Activated T-helper 1 cell treated with anti-CD3 and anti-CD28 coated beads, Interleukin-2, amount 50 U/mL, for 16 hours (primary cell): ENCODE measurements at regions not wholly inside any gene's neighbourhood (a gene's known extent, or its start where the extent isn't known, plus 50 kb on each side); places are given as distances from the start of the nearest gene placed in this dataset.
"Not testable (repeated sequence)": the region's sequence is repeated elsewhere in the genome, so short reads cannot be mapped to it uniquely, and the experiment has no call there.

ENCODE experiments used
- DNase-seq, 2 donors: peaks; one replicate each; pipeline ENCODE4 v3.0.0-alpha.2; 2020; ENCODE audit warnings: low read depth in 1 of 2, low spot score in 1 of 2

DNA sequence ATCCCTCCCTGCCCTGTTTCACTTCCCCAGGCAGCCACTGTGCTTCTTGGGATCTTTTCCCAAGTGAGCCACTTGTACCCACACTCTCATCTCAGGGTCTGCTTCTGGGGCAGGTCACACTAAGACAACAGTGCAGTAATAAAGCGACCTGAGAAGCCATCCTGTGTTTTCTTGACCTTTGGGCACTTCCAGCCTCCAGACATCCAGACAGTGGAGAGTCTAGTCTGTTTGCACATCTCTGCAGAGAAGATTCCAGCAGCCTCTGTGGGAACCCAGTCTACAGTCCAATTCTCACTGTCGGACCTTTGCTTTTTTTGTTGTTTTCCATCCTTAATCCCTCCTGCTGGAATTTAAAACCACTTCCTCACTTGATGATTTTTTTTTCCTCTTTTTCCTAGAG is 50.3 kb upstream of the ATP6AP2 start:
- no peak for DNase-seq

DNA sequence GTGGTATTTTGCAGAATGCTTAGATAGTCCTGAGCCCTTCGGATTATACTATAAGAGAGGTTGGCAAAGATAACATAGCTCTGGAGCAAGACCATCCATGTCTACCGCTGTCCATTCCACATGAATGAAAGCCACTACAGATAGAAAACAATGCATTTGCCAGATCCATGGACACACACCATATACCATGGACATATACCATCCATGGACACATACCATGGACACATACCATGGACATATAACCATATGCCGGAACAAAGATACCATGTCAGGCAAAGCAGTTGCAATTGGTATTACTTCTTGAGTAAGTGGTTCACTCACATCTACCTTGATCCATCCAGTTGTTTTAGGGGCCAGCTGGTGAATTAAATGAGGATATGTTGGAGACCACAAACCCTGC is 53.2 kb upstream of the ATP6AP2 start:
- DNase-seq, result no peak

DNA sequence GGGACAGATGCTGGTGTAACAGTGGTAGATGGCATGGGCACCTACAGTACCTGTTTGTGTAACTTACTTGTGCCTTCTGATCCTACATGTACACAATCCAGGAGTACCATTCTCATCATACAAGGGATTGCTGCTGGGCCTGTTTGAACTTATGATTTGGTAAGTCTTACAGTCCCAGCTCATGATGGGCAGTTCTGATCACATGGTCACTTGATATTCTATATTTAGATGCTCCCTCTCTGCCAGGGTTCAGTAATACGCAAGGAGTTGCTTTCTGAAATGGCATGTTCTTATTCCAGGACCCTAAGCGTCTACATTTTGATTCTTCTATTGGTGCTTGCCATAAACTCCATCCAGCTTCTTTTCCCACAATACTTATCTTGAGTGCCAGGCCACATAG is 54.4 kb upstream of the ATP6AP2 start:
- DNase-seq, result no peak

DNA sequence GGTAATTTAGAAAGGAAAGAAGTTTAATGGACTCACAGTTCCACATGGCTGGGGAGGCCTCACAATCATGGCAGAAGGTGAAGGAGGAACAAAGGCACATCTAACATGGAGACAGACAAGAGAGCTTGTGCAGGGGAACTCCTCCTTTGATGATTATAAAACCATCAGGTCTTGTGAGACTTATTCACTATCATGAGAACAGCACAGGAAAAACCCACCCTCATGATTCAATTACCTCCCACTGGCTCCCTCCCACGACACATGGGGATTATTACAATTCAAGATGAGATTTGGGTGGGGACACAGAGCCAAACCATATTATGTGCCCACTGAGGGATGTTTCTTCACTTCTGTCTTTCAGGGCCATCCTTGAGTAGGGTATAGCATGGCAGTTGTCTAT is 54.9 kb upstream of the ATP6AP2 start:
- not testable (repeated sequence) for DNase-seq

DNA sequence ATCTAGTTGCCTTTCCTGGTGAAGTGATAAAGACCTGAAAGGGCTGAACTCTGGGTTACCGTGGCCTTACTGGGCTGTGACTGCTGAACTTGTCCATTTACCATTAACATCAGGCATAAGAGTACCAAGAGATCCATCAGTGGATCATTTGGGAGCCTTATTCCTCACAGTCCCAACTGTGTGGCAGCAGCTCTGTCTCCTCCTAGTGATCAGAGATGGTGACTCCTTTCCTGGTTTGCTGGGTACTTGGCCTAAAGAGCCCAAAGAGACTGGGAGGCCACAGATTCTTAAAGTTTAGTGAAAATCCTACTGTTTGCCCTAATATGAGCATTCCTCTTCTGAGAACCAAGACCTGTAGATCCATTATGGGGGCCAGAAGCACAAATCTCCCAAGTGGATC is 56.3 kb upstream of the ATP6AP2 start:
- DNase-seq, result no peak

DNA sequence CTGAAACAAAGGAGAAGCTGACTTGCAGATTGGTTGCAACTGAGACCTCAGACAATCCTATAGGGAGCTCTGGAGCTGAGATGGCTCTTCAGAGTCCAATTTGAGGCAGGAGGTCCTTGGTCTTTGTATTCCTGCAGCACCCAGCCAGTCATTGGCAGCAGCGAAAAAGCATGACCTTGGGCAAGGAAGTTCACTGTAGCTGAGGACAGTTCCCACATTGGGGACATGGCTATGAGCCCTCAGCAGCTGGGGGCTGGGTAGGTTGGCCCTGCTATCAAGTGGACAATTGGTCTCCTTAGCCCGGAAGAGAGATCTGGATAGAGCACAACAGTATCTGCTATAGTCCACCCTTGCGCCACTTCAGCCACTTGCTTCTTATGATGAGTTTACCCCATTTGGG is 56.9 kb upstream of the ATP6AP2 start:
- DNase-seq, result no peak

DNA sequence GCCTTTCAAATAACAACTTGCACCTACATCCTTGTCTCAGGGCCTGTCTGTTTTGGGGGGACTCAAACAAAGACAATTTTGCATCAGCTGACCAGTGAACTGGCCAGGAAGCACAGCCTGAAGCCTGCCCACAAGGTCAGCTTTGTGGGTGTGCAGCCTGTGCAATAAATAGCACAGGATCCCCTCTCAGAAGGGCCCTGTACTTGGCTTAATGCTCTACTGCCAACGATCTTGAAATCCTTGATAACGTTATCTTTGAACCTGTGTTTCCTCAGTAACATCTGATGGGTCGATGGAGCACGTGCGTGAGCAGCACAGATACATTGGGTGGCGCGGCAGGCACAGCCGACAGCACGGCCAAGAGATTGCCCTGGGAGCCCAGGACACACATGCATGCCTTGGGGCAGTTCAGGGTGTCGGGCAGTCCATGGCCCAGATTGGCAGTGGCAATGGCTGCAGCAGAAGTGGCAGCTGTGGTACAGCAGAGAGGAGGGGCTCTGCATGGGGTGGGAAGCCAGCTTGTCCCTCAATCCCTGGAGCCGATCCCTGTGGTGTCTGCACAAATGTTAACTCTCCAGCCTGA is 58.8 kb upstream of the ATP6AP2 start:
- DNase-seq, result no peak

DNA sequence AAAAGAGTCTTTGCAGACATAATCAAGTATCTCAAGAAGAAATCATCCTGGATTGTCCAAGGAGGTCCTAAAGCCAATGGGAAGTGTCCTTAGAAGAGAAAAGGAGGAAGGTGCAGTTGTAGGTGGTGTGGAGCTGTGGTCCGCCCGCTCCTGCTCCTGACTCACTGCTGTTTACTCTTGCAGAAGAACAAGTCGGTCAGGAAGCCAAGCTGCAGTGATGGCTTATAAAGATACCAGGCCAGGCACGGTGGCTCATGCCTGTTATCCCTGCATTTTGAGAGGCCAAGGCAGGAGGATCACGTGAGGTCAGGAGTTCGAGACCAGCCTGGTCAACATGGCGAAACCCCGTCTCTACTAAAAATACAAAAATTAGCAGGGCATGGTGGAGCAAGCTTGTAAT is 66.4 kb upstream of the ATP6AP2 start:
- DNase-seq, result no peak

DNA sequence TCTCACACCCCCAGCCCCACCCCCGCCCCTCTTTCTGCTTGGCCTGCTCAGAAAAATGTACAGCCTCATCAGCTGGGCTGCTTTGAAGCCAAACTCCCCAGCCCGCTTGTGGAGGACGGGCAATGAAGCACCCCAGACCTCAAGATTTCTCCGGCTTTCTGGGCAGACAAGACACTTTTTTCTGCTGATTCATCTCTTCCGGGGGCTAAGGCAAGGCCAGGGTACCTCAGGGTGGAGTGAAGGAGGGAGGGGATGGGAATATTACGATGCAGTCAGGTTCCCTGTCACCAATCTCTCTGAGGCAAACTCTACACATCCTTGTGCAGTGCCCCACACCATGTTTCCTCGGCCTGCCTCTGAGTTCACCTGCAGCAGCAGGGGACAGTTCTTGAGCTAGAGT is 66.9 kb upstream of the ATP6AP2 start:
- DNase-seq, result no peak

DNA sequence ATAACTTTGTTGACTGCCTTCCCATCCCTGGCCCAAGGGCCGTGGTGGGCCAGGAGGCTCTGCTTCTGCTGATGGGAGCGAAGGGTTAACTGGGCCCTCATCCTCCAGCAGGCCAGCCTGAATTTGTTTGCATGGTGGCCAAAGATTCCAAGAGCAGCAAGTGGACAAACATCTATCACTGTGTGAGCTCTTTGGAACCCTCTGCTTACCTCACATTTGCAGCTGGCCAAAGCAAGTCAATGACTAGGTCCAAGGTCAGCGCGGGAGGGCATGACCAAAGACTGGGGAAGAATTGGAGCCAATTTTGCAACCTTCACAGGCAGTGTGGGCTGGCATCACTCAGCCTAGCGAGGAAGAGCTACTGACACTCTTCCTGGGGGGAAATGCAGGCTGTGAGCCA is 67.8 kb upstream of the ATP6AP2 start:
- no peak for DNase-seq

DNA sequence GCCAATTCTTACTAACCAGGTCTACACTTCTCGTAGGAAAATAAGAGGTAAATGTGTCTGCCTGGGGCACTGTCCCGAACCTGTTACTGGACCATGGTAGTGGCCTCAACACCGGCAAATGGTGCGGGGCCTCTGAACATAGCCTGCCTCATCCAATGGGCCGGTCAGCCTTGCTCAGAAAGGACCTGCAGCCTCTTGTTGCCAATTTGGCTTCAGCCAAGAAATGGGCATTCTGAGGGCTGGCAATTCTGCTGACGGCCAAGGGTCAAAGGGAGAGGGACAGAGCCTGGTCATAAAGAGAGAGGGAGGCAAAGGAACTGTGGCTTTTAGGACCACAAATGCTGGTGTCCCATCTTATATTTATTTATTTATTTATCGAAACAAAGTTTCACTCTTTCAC is 69.5 kb upstream of the ATP6AP2 start:
- DNase-seq, result no peak

DNA sequence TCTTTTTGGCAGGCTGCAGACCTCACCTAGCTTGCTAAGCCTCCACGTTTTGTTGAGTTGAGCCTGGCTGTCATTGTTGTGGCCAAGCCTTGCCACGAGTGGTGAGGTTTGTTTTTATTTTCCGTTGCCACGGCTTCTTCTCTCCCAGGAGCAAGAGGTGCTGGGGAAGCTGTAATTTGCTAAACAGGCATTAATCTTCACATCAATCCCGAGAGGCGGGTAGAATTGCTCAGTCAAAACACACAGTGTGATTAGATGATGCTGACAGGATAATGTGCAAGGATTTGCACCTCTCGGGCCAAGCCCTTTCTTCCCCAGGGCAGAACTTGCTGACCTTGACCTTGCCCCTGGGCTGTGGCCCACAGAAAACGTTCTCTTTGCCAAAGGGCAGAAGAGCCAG is 72.2 kb upstream of the ATP6AP2 start:
- DNase-seq, result no peak

DNA sequence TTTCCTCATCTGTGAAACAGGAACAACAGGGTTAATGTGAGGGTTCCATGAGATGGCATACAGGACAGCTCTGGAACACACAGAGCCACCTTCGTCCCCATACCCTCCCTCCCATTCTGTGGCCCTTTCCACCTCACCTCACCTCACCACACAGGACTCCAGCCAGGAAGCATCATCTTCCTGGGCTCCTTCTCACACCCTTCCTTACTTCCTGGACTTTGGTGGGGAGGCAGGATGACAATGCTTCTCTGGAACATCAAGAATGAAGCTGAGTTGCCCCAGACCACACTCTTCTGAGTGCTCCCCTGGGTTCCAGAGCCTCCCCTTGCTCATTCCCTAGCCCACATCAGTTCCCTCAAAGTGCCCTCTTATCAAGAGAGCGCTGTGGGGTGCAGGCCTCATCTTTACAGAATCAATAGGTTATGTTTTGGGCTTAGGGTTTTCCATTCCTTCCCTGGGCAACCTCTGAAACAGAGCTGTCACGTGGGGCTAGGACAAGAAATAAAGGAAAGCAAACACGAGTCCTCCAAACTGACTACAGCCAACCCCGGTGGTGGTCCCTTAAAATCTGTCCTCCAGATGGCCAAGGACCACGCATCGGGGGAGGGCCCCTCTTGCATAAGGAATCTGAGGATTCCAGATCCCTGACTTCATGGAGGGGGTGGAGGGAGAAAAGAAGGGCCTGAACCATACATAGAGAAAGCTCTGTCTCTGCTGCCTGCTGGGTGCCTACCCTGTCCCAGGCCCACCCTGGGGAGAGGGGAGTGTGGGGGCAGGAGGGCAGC is 74.4 kb upstream of the ATP6AP2 start:
- DNase-seq, result no peak

DNA sequence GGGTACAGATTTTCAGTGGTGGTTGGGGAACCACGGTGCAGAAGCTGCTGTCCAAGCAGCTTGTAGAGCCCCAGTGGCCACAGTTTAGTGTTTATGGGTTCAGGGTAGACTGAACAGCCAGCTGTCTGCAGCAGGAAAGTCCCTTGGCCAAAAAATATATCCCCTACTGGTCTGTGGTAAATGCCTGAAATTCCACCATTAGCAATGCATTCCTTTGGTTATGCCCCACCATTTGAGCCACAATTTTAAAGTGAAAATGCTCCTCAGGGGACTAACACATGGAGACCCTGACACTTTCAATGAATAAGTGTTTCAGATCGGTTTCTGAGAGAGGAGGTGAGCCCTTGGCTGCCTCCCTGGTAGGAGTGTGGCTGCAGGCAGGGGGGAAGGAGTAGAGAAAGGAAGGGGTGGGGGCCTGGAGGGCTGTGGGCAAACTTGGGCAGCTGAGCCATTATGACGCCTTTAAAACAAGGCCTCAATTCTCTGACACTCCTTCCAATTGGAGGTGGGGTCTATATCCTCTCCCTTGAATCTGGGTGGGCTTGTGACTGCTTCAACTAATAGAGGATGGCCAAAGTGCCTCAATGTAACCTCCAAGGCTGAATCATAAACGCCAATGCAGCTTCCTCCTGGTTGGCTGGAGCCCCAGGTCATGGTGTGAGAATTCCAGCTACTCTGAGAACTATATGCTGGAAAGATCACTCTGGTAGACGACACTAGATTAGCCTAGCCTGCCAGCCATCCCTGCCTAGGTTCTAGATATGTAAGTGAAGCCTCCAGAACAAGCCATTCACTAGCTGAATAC is 75.8 kb upstream of the ATP6AP2 start:
- no peak for DNase-seq

DNA sequence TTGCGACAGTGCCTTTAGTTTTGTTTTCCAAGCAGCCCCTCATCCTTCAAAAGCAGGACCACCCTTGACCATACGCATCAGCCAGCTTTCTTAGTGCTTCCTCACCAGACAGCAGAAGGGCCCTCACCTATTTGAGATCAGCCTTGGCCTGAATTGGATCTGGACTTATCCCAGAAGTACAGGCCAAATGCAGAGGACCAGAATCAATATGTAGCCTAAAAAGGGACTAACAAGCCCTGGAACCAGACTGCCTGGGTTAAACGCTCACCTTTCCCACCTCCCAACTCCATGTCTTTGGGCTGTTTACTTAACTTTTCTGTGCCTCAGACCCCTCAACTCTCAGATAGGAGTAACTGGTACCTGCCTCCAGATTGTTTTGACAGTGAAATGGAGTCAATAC is 77.7 kb upstream of the ATP6AP2 start:
- no peak for DNase-seq

DNA sequence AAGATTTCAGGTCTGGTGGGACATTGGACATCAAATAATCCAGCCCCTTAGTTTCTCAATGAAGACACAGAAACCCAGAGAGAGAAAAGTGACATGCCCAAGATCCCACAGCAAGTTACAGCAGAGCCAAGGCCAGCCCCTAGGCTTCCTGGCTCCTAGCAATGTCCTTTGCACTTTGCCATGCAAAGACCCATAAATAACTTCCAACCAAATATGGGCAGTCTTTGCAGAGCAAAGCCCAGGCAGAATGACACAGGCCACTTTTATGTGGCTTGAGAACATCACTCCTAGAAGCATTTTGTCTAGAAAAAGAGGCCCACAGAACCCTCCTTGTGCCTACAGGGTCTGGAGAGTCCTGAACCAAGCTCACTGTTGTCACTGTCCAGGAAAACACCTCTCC is 78.1 kb upstream of the ATP6AP2 start:
- no peak for DNase-seq

DNA sequence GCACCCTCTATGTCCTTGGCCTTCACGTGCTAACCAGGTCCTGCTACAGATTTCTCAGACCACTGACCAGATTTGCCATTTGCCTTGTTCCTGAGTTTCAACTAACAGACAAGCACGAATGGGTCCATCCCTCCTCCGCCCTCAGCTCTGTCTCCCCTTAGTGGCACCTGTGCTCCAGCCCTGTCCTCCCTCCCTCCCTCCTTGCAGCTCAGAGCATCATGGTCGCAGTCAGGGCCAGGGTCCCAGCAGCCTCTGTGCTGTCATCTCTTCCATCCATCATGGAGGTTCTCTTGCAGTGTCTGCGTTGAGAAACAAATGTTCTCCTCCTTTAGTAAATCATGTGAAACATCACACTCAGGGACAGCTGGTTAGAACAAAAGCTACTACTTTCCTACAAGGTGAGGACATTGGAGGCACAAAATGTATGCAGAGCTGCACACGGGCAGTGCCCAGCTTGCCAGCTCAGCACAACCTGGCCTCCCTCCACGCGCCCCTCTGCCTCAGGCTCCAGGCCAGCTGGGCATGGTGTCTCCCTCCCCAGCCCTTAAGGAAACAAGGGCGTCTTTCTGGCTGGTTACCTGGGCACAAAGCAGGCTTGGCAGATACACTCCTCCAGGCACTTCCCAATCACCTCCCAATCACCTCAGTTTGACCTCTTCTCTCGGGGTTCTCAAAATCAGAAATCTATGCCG is 79.5 kb upstream of the ATP6AP2 start:
- no peak for DNase-seq

DNA sequence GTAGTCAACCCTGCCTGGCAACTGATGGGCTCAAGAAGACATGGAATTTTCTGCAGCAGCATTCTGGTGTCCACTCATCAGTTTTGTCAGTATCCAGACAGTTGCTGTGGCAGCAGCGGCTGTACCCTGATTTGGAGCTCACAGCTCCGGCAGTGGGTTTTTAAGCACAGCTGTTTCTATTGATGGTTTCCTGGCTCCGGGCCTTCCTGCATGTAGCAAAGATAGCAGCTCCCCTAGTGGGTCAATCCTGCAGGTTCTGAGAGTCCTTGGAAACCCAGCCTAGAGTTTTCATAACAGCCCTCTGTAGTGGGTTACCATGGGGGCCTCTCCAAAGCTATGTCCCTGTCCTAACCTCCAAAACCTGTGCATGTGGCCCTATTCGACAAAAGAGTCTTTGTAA is 84.0 kb upstream of the ATP6AP2 start:
- no peak for DNase-seq

DNA sequence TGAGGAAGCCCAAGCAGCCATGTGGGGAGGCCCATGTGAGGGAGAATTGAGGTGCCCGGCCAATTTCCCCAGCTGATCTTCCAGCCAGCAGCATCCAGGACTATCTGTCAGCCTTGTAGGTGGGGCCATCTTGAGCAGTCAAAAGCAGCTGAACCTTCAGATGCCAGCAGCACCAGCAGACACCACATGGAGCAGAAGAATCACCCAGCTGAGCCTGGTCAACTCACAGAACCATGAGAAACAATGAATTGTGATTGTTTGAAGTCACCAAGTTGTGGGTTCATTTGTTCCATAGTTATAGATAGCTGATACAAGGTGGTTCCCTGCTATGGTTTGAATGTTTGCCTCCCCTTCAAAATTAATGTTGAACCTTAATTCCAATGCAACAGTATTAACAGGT is 85.1 kb upstream of the ATP6AP2 start:
- no peak for DNase-seq

DNA sequence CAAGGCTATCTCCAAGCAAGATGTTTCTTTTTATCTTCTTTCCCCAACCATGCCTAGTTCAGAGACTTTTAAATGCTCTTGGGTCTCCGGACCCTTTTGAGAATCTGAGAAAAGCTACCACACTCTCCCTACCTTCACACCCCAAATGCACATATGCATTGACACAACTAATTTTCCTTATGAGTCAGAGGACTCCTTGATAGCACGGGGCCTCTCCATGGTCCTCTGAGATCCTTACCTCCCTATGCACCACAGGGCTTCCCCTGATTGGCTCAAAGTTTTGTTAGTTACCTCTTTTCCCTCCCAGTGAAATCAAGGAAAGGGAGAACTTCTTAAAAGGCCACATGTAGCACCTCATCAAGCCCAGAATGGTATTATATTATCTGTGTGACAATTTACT is 86.8 kb upstream of the ATP6AP2 start:
- DNase-seq, result no peak

DNA sequence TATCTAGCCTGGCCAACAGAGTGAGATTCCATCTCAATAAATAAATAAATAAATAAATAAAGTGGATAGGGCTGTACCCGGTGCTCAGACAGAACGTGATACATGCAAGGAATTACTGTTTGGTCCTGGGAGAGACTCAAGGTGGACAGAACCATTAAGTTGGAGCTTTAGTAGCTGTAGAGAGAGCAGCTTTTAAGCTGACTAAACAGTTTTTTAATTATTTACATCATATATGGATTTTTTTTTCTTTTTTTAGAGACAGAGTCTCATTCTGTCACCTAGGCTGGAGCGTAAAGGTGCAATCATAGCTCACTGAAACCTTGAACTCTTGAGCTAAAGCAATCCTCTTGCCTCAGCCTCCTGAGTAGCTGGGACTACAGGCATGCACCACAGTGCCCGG is 92.5 kb upstream of the ATP6AP2 start:
- no peak for DNase-seq

DNA sequence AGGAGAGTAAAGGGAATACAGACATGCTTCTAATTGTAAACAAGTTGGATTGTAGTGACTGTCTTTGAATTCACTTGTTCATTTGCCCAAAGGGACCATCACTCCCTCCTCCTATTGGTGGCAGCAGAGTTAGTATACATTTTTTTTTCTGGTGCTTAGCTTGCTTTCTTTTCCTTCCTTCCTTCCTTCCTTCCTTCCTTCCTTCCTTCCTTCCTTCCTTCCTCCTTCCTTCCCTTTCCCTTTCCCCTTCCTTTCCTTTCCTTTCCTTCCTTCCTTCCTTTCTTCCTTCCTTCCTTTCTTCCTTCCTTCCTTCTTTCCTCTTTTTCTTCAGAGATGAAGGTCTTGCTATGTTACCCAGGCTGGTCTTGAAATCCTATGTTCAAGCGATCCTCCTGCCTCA is 94.8 kb upstream of the ATP6AP2 start:
- no peak for DNase-seq
